Cardiac fibroblast (primary cell): ENCODE measurements at regions not wholly inside any gene's neighbourhood (a gene's known extent, or its start where the extent isn't known, plus 50 kb on each side); places are given as distances from the start of the nearest gene placed in this dataset.

Source experiments
- DNase-seq, 2 donors: peaks; one replicate each; pipeline versions ENCODE4 v3.0.0 to v3.0.0-alpha.2; 2010; ENCODE audit warnings: low read depth in 2 of 2
- H3K4me3 ChIP-seq, 2 donors: replicated peaks in 1 of 2; 1 replicate in 1 of 2; 2 replicates in 1 of 2; pipeline ENCODE4 v1.5.1; 2011; ENCODE audit warnings: low read depth in 2 of 2, low read length in 2 of 2, mild to moderate bottlenecking in 2 of 2, moderate library complexity in 1 of 2
- CTCF ChIP-seq: IDR thresholded peaks from one replicate; pipeline ENCODE4 v1.5.1; 2011; ENCODE audit warnings: low read depth, mild to moderate bottlenecking, low read length, inconsistent platforms

DNA sequence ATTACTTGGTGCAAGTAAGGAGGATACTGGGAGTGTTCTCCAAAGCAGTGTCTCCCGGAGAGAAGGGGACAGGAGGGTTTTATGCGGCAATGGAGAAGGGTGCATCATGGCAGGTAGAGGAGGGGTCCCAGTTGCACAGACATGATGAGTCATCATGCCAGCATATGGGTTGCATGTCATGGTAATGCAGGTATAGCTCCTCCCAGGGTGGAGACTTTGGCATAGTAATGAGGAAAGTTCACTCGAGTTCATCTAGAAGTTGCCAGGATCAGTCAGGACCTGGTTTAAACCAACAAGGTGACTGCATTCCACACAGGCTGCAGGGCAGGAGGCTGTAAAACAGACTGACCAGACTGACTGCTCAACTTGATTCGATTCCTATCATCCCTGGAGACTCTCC is 355.7 kb upstream of the DUSP10 start:
- no peak for TF ChIP-seq CTCF
- no peak overlapping the region for H3K4me3 ChIP-seq
- DNase-seq = no peak

GRCh38 chr1:222096883-222097282 is 355.0 kb upstream of the DUSP10 start:
- H3K4me3 ChIP-seq = no peak overlapping the region
- TF ChIP-seq CTCF = no peak
- DNase-seq = peak in 1 of 2 donors; percentile 46

DNA sequence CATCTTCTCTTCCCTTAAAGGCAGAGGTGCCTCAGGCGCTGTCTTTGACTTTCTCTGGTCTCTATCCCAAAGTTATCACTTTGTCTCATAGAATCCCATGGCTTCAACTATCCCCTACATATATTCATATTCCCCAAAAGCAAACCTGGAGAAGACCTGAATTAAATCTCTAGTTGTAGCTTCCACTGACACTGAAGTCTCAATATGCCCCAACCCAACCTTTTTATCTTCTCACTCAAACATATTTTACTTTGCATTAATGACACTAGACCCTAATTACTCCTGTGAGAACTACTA is 354.5 kb upstream of the DUSP10 start:
- no peak for DNase-seq
- no peak overlapping the region for H3K4me3 ChIP-seq
- TF ChIP-seq CTCF = no peak

DNA sequence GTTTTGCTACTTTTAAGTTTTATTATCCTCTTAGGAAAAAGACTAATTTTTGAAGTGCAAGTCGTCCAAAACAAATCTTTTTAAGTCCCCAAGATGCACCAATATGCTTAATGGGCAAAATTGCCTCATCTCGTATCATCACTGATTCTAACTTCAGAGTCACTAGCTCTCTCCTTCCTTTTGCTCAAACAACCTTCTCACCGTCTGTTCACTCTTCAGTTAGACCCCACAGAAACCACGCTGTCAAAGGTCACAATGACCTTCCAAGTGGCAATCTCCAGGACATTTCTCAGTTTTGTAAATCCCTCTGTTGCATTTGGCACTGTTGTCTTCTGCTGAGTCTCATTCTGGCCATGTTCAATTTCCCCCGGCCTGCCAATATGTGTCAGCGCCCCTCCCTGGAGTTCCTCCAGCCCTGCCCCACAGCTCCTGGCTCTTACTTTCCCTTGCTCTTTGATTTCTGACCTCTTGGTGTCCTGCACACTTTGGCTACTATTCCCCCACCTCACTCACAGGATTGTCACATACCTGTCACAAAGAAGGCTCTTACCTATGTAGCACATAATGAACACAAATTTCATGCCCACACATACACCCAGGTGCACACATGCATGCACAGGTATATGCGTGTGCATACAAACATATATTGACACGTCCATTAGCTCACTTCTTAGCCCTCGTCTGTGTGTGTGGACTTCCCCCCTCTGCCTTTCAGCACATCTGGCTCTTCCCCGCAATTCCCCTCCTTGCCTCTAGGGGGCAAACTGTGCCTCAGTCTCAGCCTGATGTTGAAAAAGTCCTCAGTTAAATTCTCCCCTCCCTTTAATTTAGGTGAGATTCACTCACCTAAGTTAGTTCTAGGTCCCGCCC is 354.0 kb upstream of the DUSP10 start:
- peak; percentile 94 for TF ChIP-seq CTCF
- DNase-seq = peak in 1 of 2 donors; percentile 39

GRCh38 chr1:222093518-222093917 is 351.6 kb upstream of the DUSP10 start:
- DNase-seq = no peak
- no peak overlapping the region for H3K4me3 ChIP-seq
- TF ChIP-seq CTCF = no peak

More for the DNA sequence above, 354.0 kb upstream of the DUSP10 start:
- H3K4me3 ChIP-seq = no peak overlapping the region

- H3K4me3 ChIP-seq = no peak overlapping the region
- DNase-seq = no peak
- TF ChIP-seq CTCF = no peak
These were observed 348.2 kb upstream of the DUSP10 start for GRCh38 chr1:222090103-222090502.
